ENCODE measurements at regions not wholly inside any gene's neighbourhood (a gene's known extent, or its start where the extent isn't known, plus 50 kb on each side); places are given as distances from the start of the nearest gene placed in this dataset.

DNA sequence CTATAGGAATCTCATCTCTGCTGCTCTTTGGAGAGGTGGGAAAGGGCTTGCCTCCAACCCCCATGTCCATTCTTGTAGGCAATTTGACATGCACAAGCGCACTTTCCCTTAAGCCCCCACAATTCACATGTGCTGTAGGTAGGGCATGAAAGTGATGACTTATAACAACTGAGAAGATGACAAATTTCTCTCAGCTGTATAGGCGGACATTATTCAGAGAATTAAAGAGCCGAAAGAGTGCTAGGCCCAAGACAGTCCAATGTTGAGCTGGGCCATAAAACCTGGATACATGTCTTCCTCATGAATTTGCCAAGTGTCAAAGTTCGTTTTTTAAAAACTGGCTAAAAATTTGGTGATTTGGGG lies 106.3 kb upstream of the LYPLAL1 start:
- in situ Hi-C loops (cut with MboI) (no loop called here), intact Hi-C loops (cut with micrococcal nuclease) (loop anchor here (5.0 to 10.0 kb wide), 2 partner anchors 110 to 733 kb away; no protein-coding TSS in a partner anchor)
- H3K9me1 ChIP-seq (ENCODE audit: control insufficient read depth, insufficient read depth, low read length): no peaks in the 10 kb centered on the region
- no peaks in the 10 kb centered on the region for H3K4me1 ChIP-seq (replicated peaks in 1 of 2; ENCODE audit: control insufficient read depth in 2 of 2, insufficient read depth in 2 of 2, low read length in 2 of 2)
- H3K4me3 ChIP-seq: no peak overlapping the region
- no peak overlapping the region for H3K4me2 ChIP-seq (ENCODE audit: insufficient read depth, low read length)
- H3K36me3 ChIP-seq (ENCODE audit: control insufficient read depth, insufficient read depth, low read length): no peaks in the 10 kb centered on the region
- H3K79me2 ChIP-seq (ENCODE audit: control insufficient read depth, insufficient read depth, low read length): no peaks in the 10 kb centered on the region
- H3K27me3 ChIP-seq (ENCODE audit: control insufficient read depth in 2 of 2, insufficient read depth in 2 of 2, low read length in 2 of 2): no peaks in the 10 kb centered on the region
- no TSS peak for BruUV-seq (replicated peaks)
- no peaks in the 10 kb centered on the region for H4K20me1 ChIP-seq (replicated peaks; ENCODE audit: control insufficient read depth, insufficient read depth, low read length)
- H3K9me3 ChIP-seq (replicated peaks; ENCODE audit: control insufficient read depth, insufficient read depth, low read depth, low read length): peaks cover 5% of the 10 kb centered on the region; the same call in 1 of the 2 replicates
- H2AFZ ChIP-seq (ENCODE audit: low read depth, low read length): no peak overlapping the region
- 37% methylated on average over 4 of the region's 4 CpGs for WGBS (ENCODE audit: insufficient coverage, low coverage, missing lambda C conversion rate)
- DNase-seq (ENCODE audit: extremely low read depth in 1 of 4, low spot score in 3 of 4): no peak
- no peak overlapping the region for H3K27ac ChIP-seq (ENCODE audit: extremely low read depth, low read depth, low read length)
- POLR2A ChIA-PET: no interaction called here
- no peak for FAIRE-seq
- CTCF ChIA-PET (ENCODE audit: low intra/inter-chr PET ratio): interaction anchor here (0.7 kb wide), 1 partner anchor 127 kb away, joined by 3 read pairs; no protein-coding TSS in a partner anchor
- ATAC-seq: peak; percentile 28; the same call in 2 of the 3 replicates
- H3K9ac ChIP-seq (ENCODE audit: insufficient read depth in 1 of 2, low read depth in 2 of 2, low read length in 2 of 2): no peak overlapping the region
- TF ChIP-seq ZNF695 (CRISPR knock-in tag; IDR thresholded peaks at IDR 0.05): no peak
- no peak for TF ChIP-seq NRF1 (conservative IDR thresholded peaks at IDR 0.05 in 1 of 2, IDR thresholded peaks at IDR 0.05 in 1 of 2)
- TF ChIP-seq, protein P1, sequence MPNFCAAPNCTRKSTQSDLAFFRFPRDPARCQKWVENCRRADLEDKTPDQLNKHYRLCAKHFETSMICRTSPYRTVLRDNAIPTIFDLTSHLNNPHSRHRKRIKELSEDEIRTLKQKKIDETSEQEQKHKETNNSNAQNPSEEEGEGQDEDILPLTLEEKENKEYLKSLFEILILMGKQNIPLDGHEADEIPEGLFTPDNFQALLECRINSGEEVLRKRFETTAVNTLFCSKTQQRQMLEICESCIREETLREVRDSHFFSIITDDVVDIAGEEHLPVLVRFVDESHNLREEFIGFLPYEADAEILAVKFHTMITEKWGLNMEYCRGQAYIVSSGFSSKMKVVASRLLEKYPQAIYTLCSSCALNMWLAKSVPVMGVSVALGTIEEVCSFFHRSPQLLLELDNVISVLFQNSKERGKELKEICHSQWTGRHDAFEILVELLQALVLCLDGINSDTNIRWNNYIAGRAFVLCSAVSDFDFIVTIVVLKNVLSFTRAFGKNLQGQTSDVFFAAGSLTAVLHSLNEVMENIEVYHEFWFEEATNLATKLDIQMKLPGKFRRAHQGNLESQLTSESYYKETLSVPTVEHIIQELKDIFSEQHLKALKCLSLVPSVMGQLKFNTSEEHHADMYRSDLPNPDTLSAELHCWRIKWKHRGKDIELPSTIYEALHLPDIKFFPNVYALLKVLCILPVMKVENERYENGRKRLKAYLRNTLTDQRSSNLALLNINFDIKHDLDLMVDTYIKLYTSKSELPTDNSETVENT (CRISPR knock-in tag; IDR thresholded peaks at IDR 0.05): no peak
- TF ChIP-seq, protein P2, sequence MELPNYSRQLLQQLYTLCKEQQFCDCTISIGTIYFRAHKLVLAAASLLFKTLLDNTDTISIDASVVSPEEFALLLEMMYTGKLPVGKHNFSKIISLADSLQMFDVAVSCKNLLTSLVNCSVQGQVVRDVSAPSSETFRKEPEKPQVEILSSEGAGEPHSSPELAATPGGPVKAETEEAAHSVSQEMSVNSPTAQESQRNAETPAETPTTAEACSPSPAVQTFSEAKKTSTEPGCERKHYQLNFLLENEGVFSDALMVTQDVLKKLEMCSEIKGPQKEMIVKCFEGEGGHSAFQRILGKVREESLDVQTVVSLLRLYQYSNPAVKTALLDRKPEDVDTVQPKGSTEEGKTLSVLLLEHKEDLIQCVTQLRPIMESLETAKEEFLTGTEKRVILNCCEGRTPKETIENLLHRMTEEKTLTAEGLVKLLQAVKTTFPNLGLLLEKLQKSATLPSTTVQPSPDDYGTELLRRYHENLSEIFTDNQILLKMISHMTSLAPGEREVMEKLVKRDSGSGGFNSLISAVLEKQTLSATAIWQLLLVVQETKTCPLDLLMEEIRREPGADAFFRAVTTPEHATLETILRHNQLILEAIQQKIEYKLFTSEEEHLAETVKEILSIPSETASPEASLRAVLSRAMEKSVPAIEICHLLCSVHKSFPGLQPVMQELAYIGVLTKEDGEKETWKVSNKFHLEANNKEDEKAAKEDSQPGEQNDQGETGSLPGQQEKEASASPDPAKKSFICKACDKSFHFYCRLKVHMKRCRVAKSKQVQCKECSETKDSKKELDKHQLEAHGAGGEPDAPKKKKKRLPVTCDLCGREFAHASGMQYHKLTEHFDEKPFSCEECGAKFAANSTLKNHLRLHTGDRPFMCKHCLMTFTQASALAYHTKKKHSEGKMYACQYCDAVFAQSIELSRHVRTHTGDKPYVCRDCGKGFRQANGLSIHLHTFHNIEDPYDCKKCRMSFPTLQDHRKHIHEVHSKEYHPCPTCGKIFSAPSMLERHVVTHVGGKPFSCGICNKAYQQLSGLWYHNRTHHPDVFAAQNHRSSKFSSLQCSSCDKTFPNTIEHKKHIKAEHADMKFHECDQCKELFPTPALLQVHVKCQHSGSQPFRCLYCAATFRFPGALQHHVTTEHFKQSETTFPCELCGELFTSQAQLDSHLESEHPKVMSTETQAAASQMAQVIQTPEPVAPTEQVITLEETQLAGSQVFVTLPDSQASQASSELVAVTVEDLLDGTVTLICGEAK (IDR thresholded peaks at IDR 0.05): no peak
- TF ChIP-seq, protein P2 (CRISPR knock-in tag; IDR thresholded peaks at IDR 0.05): no peak
- TF ChIP-seq, protein P3, sequence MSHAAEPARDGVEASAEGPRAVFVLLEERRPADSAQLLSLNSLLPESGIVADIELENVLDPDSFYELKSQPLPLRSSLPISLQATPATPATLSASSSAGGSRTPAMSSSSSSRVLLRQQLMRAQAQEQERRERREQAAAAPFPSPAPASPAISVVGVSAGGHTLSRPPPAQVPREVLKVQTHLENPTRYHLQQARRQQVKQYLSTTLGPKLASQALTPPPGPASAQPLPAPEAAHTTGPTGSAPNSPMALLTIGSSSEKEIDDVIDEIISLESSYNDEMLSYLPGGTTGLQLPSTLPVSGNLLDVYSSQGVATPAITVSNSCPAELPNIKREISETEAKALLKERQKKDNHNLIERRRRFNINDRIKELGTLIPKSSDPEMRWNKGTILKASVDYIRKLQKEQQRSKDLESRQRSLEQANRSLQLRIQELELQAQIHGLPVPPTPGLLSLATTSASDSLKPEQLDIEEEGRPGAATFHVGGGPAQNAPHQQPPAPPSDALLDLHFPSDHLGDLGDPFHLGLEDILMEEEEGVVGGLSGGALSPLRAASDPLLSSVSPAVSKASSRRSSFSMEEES (CRISPR knock-in tag; IDR thresholded peaks at IDR 0.05): no peak
- no peak for TF ChIP-seq ZC3H4 (CRISPR knock-in tag; IDR thresholded peaks at IDR 0.05; ENCODE audit: borderline replicate concordance)
- TF ChIP-seq SMARCC2 (IDR thresholded peaks at IDR 0.05; ENCODE audit: low read depth): no peak
- TF ChIP-seq, protein P4, sequence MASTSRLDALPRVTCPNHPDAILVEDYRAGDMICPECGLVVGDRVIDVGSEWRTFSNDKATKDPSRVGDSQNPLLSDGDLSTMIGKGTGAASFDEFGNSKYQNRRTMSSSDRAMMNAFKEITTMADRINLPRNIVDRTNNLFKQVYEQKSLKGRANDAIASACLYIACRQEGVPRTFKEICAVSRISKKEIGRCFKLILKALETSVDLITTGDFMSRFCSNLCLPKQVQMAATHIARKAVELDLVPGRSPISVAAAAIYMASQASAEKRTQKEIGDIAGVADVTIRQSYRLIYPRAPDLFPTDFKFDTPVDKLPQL (IDR thresholded peaks at IDR 0.05; ENCODE audit: extremely low read depth, insufficient read length): no peak
